ENCODE measurements at regions not wholly inside any gene's neighbourhood (a gene's known extent, or its start where the extent isn't known, plus 50 kb on each side); places are given as distances from the start of the nearest gene placed in this dataset.

DNA sequence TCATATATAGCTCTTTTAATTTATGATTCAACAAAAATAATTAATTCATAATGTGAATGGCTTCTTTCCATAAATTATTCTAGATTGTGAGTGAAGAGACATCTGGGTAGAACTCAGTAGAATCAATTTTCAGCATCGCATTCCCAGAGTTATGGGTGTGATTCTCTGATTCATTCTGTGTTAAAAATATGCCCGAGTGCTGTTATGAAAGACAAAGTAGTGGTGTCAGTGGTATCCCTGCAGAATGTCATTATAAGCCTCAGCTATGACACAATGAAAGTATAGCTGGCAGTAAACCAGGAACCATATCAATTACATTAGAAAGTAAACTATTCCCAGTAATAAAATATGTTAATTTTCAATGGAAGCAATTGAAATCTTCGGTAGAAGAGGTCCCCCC lies 480.5 kb upstream of the SLITRK1 start:
- Histone ChIP-seq H3K27me3 (no peaks in the 10 kb centered on the region), H3K27ac (no peak overlapping the region), H3K9me3 (no peaks in the 10 kb centered on the region), H3K36me3 (no peaks in the 10 kb centered on the region), H3K4me3 (no peak overlapping the region), H3K4me1 (no peaks in the 10 kb centered on the region)
- no peak for TF ChIP-seq POLR2AphosphoS5 (IDR thresholded peaks at IDR 0.05)
- TF ChIP-seq POLR2A (IDR thresholded peaks at IDR 0.05): no peak
- TF ChIP-seq, protein P1, sequence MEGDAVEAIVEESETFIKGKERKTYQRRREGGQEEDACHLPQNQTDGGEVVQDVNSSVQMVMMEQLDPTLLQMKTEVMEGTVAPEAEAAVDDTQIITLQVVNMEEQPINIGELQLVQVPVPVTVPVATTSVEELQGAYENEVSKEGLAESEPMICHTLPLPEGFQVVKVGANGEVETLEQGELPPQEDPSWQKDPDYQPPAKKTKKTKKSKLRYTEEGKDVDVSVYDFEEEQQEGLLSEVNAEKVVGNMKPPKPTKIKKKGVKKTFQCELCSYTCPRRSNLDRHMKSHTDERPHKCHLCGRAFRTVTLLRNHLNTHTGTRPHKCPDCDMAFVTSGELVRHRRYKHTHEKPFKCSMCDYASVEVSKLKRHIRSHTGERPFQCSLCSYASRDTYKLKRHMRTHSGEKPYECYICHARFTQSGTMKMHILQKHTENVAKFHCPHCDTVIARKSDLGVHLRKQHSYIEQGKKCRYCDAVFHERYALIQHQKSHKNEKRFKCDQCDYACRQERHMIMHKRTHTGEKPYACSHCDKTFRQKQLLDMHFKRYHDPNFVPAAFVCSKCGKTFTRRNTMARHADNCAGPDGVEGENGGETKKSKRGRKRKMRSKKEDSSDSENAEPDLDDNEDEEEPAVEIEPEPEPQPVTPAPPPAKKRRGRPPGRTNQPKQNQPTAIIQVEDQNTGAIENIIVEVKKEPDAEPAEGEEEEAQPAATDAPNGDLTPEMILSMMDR (IDR thresholded peaks at IDR 0.05): no peak
- no peak for TF ChIP-seq EP300 (IDR thresholded peaks at IDR 0.05)
- 64 to 75% methylated on average over 3 of the region's 3 CpGs for WGBS, 2 donors
- DNase-seq (no peak), ATAC-seq (ENCODE audit: low FRiP score in 2 of 2) (no peak)

DNA sequence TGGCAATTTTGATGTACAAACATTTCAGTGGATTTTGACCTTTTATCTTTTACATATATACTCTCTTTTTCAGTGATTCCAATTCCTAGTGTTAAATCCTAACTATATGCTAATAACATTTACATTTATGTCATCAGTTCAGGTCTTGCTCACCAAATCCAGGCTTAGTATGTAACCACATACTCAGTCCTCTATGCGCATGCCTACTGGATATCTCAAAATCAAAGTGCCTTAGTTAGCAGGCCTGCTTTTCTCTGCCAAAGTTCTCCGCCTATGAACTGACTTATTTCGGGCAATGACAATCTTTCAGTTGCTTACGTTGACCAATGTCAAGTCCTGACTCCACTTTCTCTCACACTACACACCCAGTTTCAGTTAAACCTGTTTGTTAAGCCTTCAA lies 478.5 kb upstream of the SLITRK1 start:
- Histone ChIP-seq H3K9me3 (no peaks in the 10 kb centered on the region), H3K36me3 (no peaks in the 10 kb centered on the region), H3K4me1 (no peaks in the 10 kb centered on the region), H3K27me3 (no peaks in the 10 kb centered on the region), H3K27ac (no peak overlapping the region), H3K4me3 (no peak overlapping the region)
- DNase-seq (no peak), ATAC-seq (ENCODE audit: low FRiP score in 2 of 2) (no peak)
- WGBS, 2 donors: 93 to 94% methylated on average over 4 of the region's 4 CpGs
- TF ChIP-seq EP300 (IDR thresholded peaks at IDR 0.05): no peak
- TF ChIP-seq POLR2A (IDR thresholded peaks at IDR 0.05): no peak
- TF ChIP-seq POLR2AphosphoS5 (IDR thresholded peaks at IDR 0.05): no peak
- TF ChIP-seq, protein P1 (IDR thresholded peaks at IDR 0.05): no peak

- 86 to 88% methylated on average over 4 of the region's 4 CpGs for WGBS, 2 donors
- ATAC-seq (ENCODE audit: low FRiP score in 2 of 2): no peak
- Histone ChIP-seq H3K4me3 (no peak overlapping the region), H3K27ac (no peak overlapping the region), H3K27me3 (no peaks in the 10 kb centered on the region), H3K4me1 (no peaks in the 10 kb centered on the region), H3K9me3 (no peaks in the 10 kb centered on the region), H3K36me3 (no peaks in the 10 kb centered on the region)
- no peak for TF ChIP-seq POLR2A (IDR thresholded peaks at IDR 0.05)
- TF ChIP-seq EP300 (IDR thresholded peaks at IDR 0.05): no peak
- TF ChIP-seq, protein P1 (IDR thresholded peaks at IDR 0.05): no peak
- no peak for DNase-seq
These were observed 476.3 kb upstream of the SLITRK1 start for GRCh38 chr13:84358601-84359000.

DNA sequence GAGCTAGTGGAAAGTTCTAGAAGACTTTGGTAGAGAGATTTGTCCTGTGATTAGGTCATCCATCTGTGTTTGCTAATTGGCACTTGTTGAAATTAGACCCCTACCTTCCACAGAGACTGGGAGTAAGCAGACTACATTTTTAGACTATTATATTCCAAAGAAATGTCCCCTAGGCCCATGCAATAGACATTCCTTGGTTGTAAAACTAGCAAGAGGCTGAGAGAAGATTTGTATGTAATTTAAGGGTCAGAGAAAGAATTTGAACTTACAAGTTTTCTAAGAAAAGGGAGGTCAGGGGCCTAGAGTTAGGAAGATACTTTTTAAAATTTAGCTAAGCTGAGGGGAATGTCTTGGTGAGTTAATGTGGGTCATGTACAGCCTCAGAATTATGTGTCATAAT lies 470.7 kb upstream of the SLITRK1 start:
- TF ChIP-seq POLR2A (IDR thresholded peaks at IDR 0.05) (no peak), EP300 (IDR thresholded peaks at IDR 0.05) (no peak), POLR2AphosphoS5 (IDR thresholded peaks at IDR 0.05) (no peak)
- TF ChIP-seq, protein P1 (IDR thresholded peaks at IDR 0.05): no peak
- H3K27ac ChIP-seq: no peak overlapping the region
- H3K4me1 ChIP-seq: no peaks in the 10 kb centered on the region
- no peaks in the 10 kb centered on the region for H3K27me3 ChIP-seq
- ATAC-seq (ENCODE audit: low FRiP score in 2 of 2) (no peak), DNase-seq (no peak)
- no peak overlapping the region for H3K4me3 ChIP-seq
- no peaks in the 10 kb centered on the region for H3K36me3 ChIP-seq
- H3K9me3 ChIP-seq: no peaks in the 10 kb centered on the region

GRCh38 chr13:84339456-84339855 lies 457.2 kb upstream of the SLITRK1 start:
- Histone ChIP-seq H3K4me3 (no peak overlapping the region), H3K4me1 (no peaks in the 10 kb centered on the region), H3K36me3 (no peaks in the 10 kb centered on the region), H3K27me3 (no peaks in the 10 kb centered on the region), H3K27ac (no peak overlapping the region), H3K9me3 (no peaks in the 10 kb centered on the region)
- ATAC-seq (ENCODE audit: low FRiP score in 2 of 2): no peak
- DNase-seq: no peak
- TF ChIP-seq, protein P1 (IDR thresholded peaks at IDR 0.05): no peak
- TF ChIP-seq POLR2A (IDR thresholded peaks at IDR 0.05): no peak
- TF ChIP-seq EP300 (IDR thresholded peaks at IDR 0.05): no peak
- TF ChIP-seq POLR2AphosphoS5 (IDR thresholded peaks at IDR 0.05): no peak

Measured in upper lobe of left lung (tissue), 6 donors.